ENCODE measurements at regions not wholly inside any gene's neighbourhood (a gene's known extent, or its start where the extent isn't known, plus 50 kb on each side); places are given as distances from the start of the nearest gene placed in this dataset.

DNA sequence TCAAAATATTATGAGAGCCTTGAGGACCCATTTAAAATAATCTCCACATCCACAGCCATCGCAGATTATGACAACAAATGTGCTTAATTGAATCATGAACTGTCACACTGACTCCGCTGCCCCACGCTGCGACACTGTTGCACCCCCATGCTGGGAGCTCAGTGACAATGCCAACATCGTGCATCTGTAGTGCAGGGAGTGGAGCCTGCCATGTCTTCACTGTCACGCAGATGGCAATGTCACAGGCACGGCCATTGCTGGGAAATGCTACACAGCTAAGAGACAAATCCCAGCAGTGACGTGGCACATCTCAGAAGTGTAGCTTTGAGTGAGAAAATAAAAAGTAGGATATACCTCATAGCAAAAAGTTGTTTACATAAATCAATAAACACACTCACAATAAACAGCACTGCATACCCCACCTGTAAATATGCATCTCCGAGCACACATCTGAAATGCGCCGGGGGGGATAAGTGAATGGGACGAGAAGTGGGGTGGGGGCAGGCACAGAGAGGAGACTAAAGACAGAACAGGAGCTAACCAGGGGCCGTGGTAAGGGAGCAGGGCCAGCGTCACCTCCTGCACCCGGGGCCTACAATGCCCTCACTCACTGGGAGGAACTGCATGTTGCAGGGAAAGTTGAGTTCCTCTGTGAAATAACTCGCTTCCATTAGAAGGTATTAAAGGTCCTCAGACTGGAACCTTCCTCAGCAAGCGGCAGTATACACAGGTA, 349.9 kb downstream of the THBS2 start:
- no peaks in the 10 kb centered on the region for H3K36me3 ChIP-seq (ENCODE audit: control insufficient read depth in 2 of 3, insufficient read depth in 3 of 3, low read length in 3 of 3)
- no peaks in the 10 kb centered on the region for H3K4me1 ChIP-seq (ENCODE audit: control insufficient read depth in 2 of 3, insufficient read depth in 2 of 3, low read depth in 1 of 3, low read length in 3 of 3)
- H3K4me3 ChIP-seq (ENCODE audit: low read length in 3 of 3): no peak overlapping the region
- H3K27ac ChIP-seq (ENCODE audit: low read depth in 2 of 2, low read length in 2 of 2): no peak overlapping the region
- intact Hi-C loops (cut with DNase I): no loop called here
- DNase-seq: peak in 1 of 5 donors; percentile 15
- H3K9ac ChIP-seq (ENCODE audit: low read length in 3 of 3): no peak overlapping the region
- TF ChIP-seq, protein P1, sequence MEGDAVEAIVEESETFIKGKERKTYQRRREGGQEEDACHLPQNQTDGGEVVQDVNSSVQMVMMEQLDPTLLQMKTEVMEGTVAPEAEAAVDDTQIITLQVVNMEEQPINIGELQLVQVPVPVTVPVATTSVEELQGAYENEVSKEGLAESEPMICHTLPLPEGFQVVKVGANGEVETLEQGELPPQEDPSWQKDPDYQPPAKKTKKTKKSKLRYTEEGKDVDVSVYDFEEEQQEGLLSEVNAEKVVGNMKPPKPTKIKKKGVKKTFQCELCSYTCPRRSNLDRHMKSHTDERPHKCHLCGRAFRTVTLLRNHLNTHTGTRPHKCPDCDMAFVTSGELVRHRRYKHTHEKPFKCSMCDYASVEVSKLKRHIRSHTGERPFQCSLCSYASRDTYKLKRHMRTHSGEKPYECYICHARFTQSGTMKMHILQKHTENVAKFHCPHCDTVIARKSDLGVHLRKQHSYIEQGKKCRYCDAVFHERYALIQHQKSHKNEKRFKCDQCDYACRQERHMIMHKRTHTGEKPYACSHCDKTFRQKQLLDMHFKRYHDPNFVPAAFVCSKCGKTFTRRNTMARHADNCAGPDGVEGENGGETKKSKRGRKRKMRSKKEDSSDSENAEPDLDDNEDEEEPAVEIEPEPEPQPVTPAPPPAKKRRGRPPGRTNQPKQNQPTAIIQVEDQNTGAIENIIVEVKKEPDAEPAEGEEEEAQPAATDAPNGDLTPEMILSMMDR (IDR thresholded peaks at IDR 0.05; ENCODE audit: borderline replicate concordance, extremely low read depth, insufficient read depth): no peak
- FAIRE-seq: no peak
- H3K27me3 ChIP-seq (ENCODE audit: control insufficient read depth, insufficient read depth, low read length): no peaks in the 10 kb centered on the region
- H3K9me3 ChIP-seq (ENCODE audit: control insufficient read depth in 2 of 3, insufficient read depth in 1 of 3, low read length in 3 of 3): no peaks in the 10 kb centered on the region

DNA sequence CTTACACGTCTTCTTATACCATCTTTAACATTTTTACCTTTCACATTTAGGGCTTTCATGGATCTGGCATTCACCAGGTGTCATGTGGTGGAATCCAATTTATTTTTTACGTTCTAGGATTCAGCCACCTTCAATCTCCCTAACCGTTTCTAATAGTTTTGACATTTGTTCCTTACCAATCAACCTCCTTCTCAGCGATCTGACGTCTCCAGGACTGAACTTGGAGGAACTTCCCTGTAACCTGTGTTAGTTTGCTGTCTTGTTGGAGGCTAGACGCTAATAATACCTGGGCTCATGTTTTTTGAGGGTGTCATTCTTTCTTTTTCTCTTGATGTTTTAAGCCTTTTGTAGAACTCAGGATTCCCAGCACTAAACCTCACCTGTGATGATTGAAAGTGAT, 351.6 kb downstream of the THBS2 start:
- TF ChIP-seq, protein P1 (IDR thresholded peaks at IDR 0.05; ENCODE audit: borderline replicate concordance, extremely low read depth, insufficient read depth): no peak
- Histone ChIP-seq H3K4me1 (ENCODE audit: control insufficient read depth in 2 of 3, insufficient read depth in 2 of 3, low read depth in 1 of 3, low read length in 3 of 3) (no peaks in the 10 kb centered on the region), H3K27ac (ENCODE audit: low read depth in 2 of 2, low read length in 2 of 2) (no peak overlapping the region), H3K4me3 (ENCODE audit: low read length in 3 of 3) (peak overlapping the region in 1 of 3 donors; percentile 6), H3K27me3 (ENCODE audit: control insufficient read depth, insufficient read depth, low read length) (no peaks in the 10 kb centered on the region), H3K36me3 (ENCODE audit: control insufficient read depth in 2 of 3, insufficient read depth in 3 of 3, low read length in 3 of 3) (no peaks in the 10 kb centered on the region), H3K9ac (ENCODE audit: low read length in 3 of 3) (no peak overlapping the region), H3K9me3 (ENCODE audit: control insufficient read depth in 2 of 3, insufficient read depth in 1 of 3, low read length in 3 of 3) (no peaks in the 10 kb centered on the region)
- peak in 1 of 5 donors; percentile 7 for DNase-seq
- no peak for FAIRE-seq
- intact Hi-C loops (cut with DNase I): no loop called here

DNA sequence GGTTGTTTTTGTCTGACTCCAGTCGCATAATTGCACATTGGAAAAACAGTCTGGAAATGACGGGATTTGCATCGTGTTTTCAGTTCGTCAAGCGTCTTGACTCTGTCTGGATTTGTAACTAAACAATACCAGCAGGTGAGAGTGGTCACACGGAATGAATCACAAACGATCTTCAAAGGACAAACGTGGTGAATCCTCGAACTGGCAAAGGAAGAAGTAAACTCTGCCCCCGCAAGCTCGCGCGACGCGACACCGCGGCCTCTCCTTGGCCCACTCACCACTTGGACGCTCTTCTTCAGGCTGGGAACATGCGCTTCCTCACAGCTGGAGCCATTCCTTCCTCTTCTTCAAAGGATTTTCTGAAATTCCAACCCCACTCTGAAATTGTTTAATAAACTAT, 352.6 kb downstream of the THBS2 start:
- Histone ChIP-seq H3K27me3 (ENCODE audit: control insufficient read depth, insufficient read depth, low read length) (no peaks in the 10 kb centered on the region), H3K27ac (ENCODE audit: low read depth in 2 of 2, low read length in 2 of 2) (no peak overlapping the region), H3K36me3 (ENCODE audit: control insufficient read depth in 2 of 3, insufficient read depth in 3 of 3, low read length in 3 of 3) (no peaks in the 10 kb centered on the region), H3K4me1 (ENCODE audit: control insufficient read depth in 2 of 3, insufficient read depth in 2 of 3, low read depth in 1 of 3, low read length in 3 of 3) (no peaks in the 10 kb centered on the region), H3K9ac (ENCODE audit: low read length in 3 of 3) (no peak overlapping the region), H3K4me3 (ENCODE audit: low read length in 3 of 3) (peak overlapping the region in 1 of 3 donors; percentile 6), H3K9me3 (ENCODE audit: control insufficient read depth in 2 of 3, insufficient read depth in 1 of 3, low read length in 3 of 3) (no peaks in the 10 kb centered on the region)
- FAIRE-seq (no peak), DNase-seq (peak in 1 of 5 donors; percentile 12)
- TF ChIP-seq, protein P1 (IDR thresholded peaks at IDR 0.05; ENCODE audit: borderline replicate concordance, extremely low read depth, insufficient read depth): no peak
- intact Hi-C loops (cut with DNase I): no loop called here
